ENCODE measurements at regions not wholly inside any gene's neighbourhood (a gene's known extent, or its start where the extent isn't known, plus 50 kb on each side); places are given as distances from the start of the nearest gene placed in this dataset.
"Not testable (repeated sequence)": the region's sequence is repeated elsewhere in the genome, so short reads cannot be mapped to it uniquely, and the experiment has no call there.

DNA sequence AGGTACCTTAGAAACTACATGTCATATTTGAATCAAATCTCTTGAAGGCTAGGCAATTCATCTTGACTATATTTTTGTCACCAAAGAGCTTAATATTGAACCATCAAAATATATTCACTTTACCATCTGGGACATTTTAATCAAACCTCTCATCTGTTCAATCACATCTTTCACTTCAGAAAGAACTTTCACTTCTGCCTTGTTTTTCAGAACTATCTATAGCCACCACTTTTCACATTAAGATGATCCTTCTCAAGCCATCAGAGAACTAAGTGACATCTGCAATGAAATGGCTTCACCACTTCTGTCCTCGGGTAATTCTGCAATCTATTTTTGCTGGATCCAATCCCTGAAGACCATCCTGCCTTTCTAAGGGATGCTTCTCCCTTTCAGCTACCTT, 57.8 kb downstream of the OR2B2 start:
- no peak for DNase-seq (ENCODE audit: low read depth in 2 of 2)

DNA sequence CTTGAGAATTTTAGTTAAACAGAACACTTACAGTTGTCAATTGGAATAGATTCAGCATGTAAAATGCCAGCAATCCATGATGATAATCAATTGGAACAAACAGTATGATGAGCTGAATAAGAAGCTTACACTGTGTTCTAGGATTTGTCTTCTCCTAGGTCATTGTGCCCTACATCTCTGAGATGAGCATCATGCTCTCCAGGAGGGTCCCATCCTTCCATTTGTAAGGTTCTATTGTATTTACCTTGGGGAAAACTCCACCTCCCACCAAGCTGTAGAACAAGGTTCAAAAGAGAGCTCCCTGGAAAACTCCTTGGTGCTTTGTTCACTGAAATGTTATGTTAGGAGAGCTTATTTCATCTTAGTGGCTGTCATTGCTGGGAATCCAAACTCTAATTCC, 60.8 kb downstream of the OR2B2 start:
- DNase-seq (ENCODE audit: low read depth in 2 of 2), result no peak

DNA sequence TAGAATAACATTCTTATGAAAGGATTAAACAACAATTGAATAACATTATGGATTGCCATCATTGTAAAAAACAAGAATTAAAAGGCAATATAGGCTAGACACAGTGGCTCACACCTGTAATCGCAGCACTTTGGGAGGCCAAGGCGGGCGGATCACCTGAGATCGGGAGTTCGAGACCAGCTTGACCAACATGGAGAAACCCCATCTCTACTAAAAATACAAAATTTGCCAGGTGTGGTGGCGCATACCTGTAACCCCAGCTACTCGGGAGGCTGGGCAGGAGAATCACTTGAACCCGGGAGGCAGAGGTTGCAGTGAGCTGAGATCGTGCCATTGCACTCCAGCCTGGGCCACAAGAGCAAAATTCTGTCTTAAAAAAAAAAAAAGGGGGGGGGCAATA, 63.2 kb downstream of the OR2B2 start:
- DNase-seq (ENCODE audit: low read depth in 2 of 2), result not testable (repeated sequence)

- DNase-seq (ENCODE audit: low read depth in 2 of 2), result no peak
These were observed 64.5 kb downstream of the OR2B2 start for GRCh38 chr6:27847706-27848105.

- DNase-seq (ENCODE audit: low read depth in 2 of 2), result no peak
These were observed 71.6 kb downstream of the OR2B2 start for GRCh38 chr6:27840572-27840971.

- peak; percentile 67 for DNase-seq (ENCODE audit: low read depth in 2 of 2)
These were observed 72.3 kb downstream of the OR2B2 start for GRCh38 chr6:27839626-27840475.

GRCh38 chr6:27838945-27839625, 73.1 kb downstream of the OR2B2 start:
- no peak for DNase-seq (ENCODE audit: low read depth in 2 of 2)

- peak; percentile 99 for DNase-seq (ENCODE audit: low read depth in 2 of 2)
These were observed 73.9 kb downstream of the OR2B2 start for GRCh38 chr6:27838058-27838944.

GRCh38 chr6:27837625-27838057, 74.6 kb downstream of the OR2B2 start:
- DNase-seq (ENCODE audit: low read depth in 2 of 2), result no peak

DNA sequence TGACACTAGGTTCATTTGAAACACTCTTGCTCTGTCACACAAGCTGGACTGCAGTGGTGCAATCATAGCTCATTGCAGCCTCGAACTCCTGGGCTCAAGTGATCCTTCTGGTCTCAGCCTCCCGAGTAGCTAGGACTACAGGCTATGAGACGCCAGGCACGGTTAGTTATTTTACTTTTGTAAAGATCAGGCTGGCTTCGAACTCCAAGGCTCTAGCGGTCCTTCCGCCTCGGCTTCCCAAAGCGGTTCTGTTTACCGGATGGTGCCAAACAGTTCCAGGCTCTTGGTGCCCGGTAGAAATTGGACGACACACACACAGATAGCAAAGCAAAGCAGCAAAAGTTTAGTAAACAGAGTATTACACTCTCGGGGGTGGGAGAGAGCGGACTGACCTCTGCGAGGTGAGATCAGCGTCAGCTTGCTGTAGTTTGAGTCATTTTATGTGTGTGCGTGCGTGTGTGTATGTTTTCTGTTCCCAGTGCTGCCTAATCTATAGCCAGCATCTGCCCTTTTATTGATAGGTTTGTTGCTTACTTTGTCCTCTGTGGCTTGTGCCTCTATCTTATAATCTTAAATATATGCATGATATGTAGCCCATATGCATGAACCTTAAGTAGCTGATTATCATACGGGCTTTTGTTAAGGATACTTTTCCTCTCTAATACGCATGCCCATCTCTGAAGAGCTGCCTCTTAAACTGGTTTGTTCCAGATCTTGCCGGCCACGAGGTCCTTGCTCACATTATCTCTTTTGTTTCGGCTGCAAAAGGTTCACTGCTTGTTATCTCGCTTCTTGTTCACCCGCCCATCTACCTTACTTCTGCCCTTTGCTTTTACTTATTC, 75.2 kb downstream of the OR2B2 start:
- DNase-seq (ENCODE audit: low read depth in 2 of 2), result peak; percentile 67 to 69

DNA sequence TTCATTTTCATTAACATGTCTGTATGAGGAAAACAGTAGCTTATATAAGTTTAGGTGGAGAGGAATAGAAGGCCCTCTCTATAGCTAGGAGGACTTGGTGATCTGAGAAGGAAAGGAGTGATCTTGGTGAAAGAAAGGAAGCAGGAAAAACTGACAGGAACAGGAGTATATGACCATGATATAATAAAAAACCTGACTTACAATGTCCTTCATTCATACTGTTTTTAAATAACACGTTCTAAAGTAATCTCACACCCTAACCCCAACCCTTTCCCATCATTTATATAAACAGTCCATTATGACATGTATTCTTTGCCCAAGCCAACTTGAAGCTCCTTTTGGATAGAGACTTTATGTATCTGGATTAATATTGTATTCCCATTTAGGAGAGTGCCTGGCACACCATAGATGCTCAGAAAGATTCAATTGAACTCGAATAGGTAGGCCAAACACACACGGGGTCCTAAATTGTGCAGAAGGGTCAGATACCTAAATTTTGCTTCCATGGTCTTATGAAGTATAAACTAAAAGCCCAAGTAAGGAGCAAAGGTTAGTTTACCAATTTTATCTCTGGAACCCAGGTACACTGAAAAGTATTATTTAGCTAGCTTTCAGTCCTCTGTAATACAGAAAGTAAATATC, 75.9 kb downstream of the OR2B2 start:
- no peak for DNase-seq (ENCODE audit: low read depth in 2 of 2)

DNA sequence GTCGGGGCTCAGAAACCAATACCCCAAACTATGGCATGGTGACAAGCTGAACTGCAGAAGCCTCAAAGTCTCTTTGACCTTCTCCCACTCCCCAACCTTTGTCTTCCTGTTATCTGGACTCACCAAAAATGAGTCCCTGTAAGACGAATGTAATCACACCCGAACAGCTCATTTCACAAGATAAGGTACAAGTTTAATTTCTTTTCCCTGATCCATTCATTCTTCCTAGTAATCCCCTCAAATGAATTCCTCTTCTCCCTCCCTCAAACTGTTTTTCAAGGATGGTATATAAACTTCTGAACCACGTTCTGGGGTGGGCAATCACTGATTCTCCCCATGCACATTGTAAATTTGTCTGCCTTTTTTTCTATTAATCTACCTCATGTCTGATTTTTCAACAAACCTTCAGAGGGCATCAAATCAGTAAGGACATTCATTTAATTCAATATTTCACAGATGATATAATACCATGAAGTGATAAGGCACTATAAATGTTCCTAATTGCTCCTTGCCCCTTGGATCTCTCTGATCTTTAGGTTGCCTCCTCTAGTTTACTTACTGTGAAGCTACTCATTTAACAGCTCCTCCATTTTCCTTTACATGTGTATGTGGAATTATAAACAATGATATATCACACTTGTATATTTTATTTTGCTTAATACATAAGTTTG, 77.2 kb downstream of the OR2B2 start:
- no peak for DNase-seq (ENCODE audit: low read depth in 2 of 2)

- no peak for DNase-seq (ENCODE audit: low read depth in 2 of 2)
These were observed 77.8 kb downstream of the OR2B2 start for GRCh38 chr6:27834384-27834783.

GRCh38 chr6:27831434-27832081, 80.6 kb downstream of the OR2B2 start:
- peak in 1 of 2 experiments; percentile 41 for DNase-seq (ENCODE audit: low read depth in 2 of 2)

DNA sequence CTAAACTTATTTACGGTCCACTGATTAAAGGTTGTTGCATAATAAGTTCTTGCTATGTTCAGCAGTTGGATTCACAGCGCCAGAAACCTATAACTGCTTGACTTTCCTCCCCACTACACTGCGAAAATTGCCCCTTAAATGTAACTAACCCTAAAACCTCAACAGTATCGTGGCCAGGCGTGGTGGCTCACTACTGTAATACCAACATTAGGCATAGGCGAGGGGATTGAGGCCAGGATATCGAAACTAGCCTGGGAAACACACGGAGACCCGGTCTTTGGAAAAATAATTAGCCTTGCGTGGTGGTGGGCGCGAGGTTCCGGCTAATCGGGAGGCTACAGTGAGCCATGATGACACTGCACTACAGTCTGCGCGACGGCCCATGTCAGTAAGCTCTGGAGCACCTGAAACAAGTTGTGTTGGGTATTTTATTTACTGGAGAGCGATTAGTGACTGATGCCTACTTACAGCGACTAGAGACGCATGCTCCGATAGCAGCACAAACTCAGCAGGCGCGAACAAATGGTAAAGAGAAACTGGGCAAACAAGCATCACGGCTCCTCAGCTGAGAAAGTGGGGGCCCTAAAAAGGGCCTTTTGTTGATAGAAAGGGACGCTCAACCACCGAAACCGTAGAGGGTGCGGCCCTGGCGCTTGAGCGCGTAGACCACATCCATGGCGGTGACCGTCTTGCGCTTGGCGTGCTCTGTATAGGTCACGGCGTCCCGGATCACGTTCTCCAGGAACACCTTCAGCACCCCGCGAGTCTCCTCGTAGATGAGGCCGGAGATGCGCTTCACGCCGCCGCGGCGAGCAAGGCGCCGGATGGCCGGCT, 81.4 kb downstream of the OR2B2 start:
- DNase-seq (ENCODE audit: low read depth in 2 of 2), result not testable (repeated sequence)

GRCh38 chr6:27830212-27830599, 82.0 kb downstream of the OR2B2 start:
- no peak for DNase-seq (ENCODE audit: low read depth in 2 of 2)

DNA sequence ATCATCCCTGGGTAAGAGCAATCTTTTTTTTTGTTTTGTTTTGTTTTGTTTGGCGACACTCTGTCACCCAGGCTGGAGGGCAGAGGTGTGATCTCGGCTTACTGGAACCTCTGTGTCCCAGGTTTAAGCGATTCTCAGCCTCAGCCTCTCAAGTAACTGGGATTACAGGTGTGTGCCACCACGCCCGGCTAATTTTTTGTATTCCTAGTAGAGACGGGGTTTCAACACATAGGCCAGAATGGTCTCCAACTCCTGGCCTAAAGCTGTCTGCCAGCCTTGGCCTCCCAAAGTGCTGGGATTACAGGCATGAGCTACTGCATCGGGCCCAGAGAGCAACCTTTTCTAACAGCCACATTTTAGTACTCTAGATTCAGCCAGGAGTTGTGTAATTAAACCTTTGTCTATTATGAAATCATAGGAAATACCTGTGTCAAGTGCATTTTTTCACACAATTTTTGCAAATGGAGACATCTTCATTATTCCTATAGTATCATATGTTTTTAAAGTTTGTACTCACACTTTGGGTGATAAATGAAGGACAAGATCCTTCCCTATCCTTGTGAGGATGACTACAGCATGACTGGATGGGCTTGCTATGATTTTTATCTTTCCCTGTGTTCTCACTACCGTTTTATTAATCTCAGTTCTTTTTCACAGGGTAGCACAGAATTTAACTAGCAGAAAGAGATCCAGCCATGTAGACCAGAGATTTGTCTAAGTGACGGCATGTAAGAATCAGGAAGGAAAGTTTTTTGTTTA, 82.6 kb downstream of the OR2B2 start:
- no peak for DNase-seq (ENCODE audit: low read depth in 2 of 2)

- DNase-seq (ENCODE audit: low read depth in 2 of 2), result not testable (repeated sequence)
These were observed 84.7 kb downstream of the OR2B2 start for GRCh38 chr6:27827477-27827876.

Measured in fibroblast of skin of left quadriceps (primary cell).